K562 (cell line): ENCODE measurements at regions not wholly inside any gene's neighbourhood (a gene's known extent, or its start where the extent isn't known, plus 50 kb on each side); places are given as distances from the start of the nearest gene placed in this dataset.

Experiments
- ATAC-seq: fragments of 200-7000 bp; cut with Tn5 transposase; 3 replicates; pipeline ENCODE4 v1.9.1; 2020; ENCODE audit warnings: moderate library complexity
- BruUV-seq: library from RNA; stranded (reverse); fragments of 400-500 nt; replicated peaks from 2 replicates; lab custom pipeline; 2021; lab: Mats Ljungman, UMichigan
- CTCF ChIA-PET: fragments of 300-600 bp; formaldehyde crosslinking; extraction: SDS; loops from one replicate; lab custom pipeline; 2021; ENCODE audit warnings: low intra/inter-chr PET ratio; lab: Yijun Ruan, JAX
- POLR2A ChIA-PET: fragments of 300-600, 350-650 bp; sonication (Branson Sonifier 250); formaldehyde crosslinking; extraction: SDS; loops from one replicate; lab custom pipeline; 2021; ENCODE audit warnings: antibody characterized with exemption, inconsistent platforms; lab: Yijun Ruan, JAX
- DNase-seq, 4 experiments: peaks; one replicate each; pipeline versions ENCODE4 v3.0.0 to v3.0.0-alpha.2; 2011 to 2018; ENCODE audit warnings: low spot score in 3 of 4, mixed read lengths in 3 of 4; ENCODE audit errors: extremely low read depth in 1 of 4
- FAIRE-seq: peaks from 2 replicates; lab custom pipeline; 2011; peaks lifted over from hg19 to GRCh38; lab: Jason Lieb, UNC
- H2AFZ ChIP-seq: 2 replicates; pipeline ENCODE4 v1.6.0; 2011; ENCODE audit warnings: low read depth, low read length, control low read depth, inconsistent platforms
- H3K27ac ChIP-seq: fragments of 200-600 bp; 3 replicates; pipeline ENCODE4 v1.8.0; 2011; ENCODE audit warnings: low read depth, mild to moderate bottlenecking, control low read depth, inconsistent platforms, low read length, moderate library complexity, mixed read lengths; ENCODE audit errors: extremely low read depth
- H3K27me3 ChIP-seq, 2 experiments: fragments of 300-600 bp in 1 of 2; 2 replicates in 1 of 2; 3 replicates in 1 of 2; pipeline versions ENCODE4 v1.6.0 to v1.8.0; 2011; ENCODE audit warnings: inconsistent platforms in 2 of 2, low read length in 2 of 2, mild to moderate bottlenecking in 1 of 2, mixed read lengths in 1 of 2, moderate library complexity in 1 of 2; ENCODE audit not compliant: control insufficient read depth in 2 of 2, insufficient read depth in 2 of 2
- H3K36me3 ChIP-seq: fragments of 300-600 bp; 3 replicates; pipeline ENCODE4 v1.8.0; 2011; ENCODE audit warnings: mild to moderate bottlenecking, low read length, inconsistent platforms; ENCODE audit not compliant: control insufficient read depth, insufficient read depth
- H3K4me1 ChIP-seq, 2 experiments: fragments of 200-600 bp in 1 of 2; replicated peaks in 1 of 2; 2 replicates in 1 of 2; 3 replicates in 1 of 2; pipeline versions ENCODE4 v1.5.1 to v1.8.0; 2011; ENCODE audit warnings: inconsistent platforms in 2 of 2, low read length in 2 of 2, mild to moderate bottlenecking in 1 of 2, mixed read lengths in 1 of 2, moderate library complexity in 1 of 2; ENCODE audit not compliant: control insufficient read depth in 2 of 2, insufficient read depth in 2 of 2
- H3K4me2 ChIP-seq: 2 replicates; pipeline ENCODE4 v1.6.1; 2011; ENCODE audit warnings: low read length, control low read depth, inconsistent platforms, mixed read lengths; ENCODE audit not compliant: insufficient read depth
- H3K4me3 ChIP-seq: fragments of 200-600 bp; sonication (generic), shearing (Covaris generic); 2 replicates; pipeline ENCODE4 v1.5.1; 2016; ENCODE audit warnings: control low read depth, inconsistent platforms
- H3K79me2 ChIP-seq: fragments of 200-600 bp; 3 replicates; pipeline ENCODE4 v1.8.0; 2011; ENCODE audit warnings: low read length, inconsistent platforms; ENCODE audit not compliant: control insufficient read depth, insufficient read depth
- H3K9ac ChIP-seq, 2 experiments: 2 replicates each; pipeline versions ENCODE4 v1.6.0 to v1.6.1; 2011; ENCODE audit warnings: low read depth in 2 of 2, low read length in 2 of 2, control low read depth in 1 of 2, inconsistent platforms in 1 of 2, mild to moderate bottlenecking in 1 of 2, mixed read lengths in 1 of 2; ENCODE audit not compliant: insufficient read depth in 1 of 2
- H3K9me1 ChIP-seq: one replicate; pipeline ENCODE4 v1.6.0; 2011; ENCODE audit warnings: inconsistent platforms, mild to moderate bottlenecking, low read length, moderate library complexity; ENCODE audit not compliant: control insufficient read depth, insufficient read depth
- H3K9me3 ChIP-seq: replicated peaks from 2 replicates; pipeline ENCODE4 v1.5.1; 2011; ENCODE audit warnings: low read depth, low read length, inconsistent platforms; ENCODE audit not compliant: control insufficient read depth, insufficient read depth
- H4K20me1 ChIP-seq: replicated peaks from 2 replicates; pipeline ENCODE4 v1.6.1; 2011; ENCODE audit warnings: low read length, inconsistent platforms, mixed read lengths; ENCODE audit not compliant: control insufficient read depth, insufficient read depth
- DPF2 ChIP-seq: fragments of 450-650 bp; IDR thresholded peaks from 2 replicates; pipeline ENCODE4 v1.6.1; 2016
- E2F5 ChIP-seq: sonication (generic); formaldehyde crosslinking; IDR thresholded peaks from 2 replicates; pipeline ENCODE4 v1.8.0; 2022; ENCODE audit warnings: mild to moderate bottlenecking, missing genetic modification reagents
- MXD1 ChIP-seq: fragments of 250-450 bp; sonication (Bioruptor Pico); IDR thresholded peaks from 2 replicates; pipeline ENCODE4 v1.8.0; 2021; ENCODE audit warnings: borderline replicate concordance, mild to moderate bottlenecking, moderate library complexity; ENCODE audit not compliant: poor library complexity, severe bottlenecking
- POLR2AphosphoS5 ChIP-seq: IDR thresholded peaks from 2 replicates; pipeline ENCODE4 v1.6.1; 2011; ENCODE audit warnings: mild to moderate bottlenecking, low read depth, low read length, moderate library complexity; ENCODE audit not compliant: control insufficient read depth, insufficient read depth
- PREB ChIP-seq: sonication (generic); formaldehyde crosslinking; IDR thresholded peaks from 2 replicates; pipeline ENCODE4 v1.8.1; 2023; ENCODE audit warnings: mild to moderate bottlenecking, missing genetic modification reagents
- RBM22 ChIP-seq: fragments of 200-400 bp; formaldehyde crosslinking; IDR thresholded peaks from 2 replicates; pipeline ENCODE4 v1.6.1; 2018; ENCODE audit warnings: low read length, low read depth; ENCODE audit not compliant: poor library complexity, severe bottlenecking
- RFX7 ChIP-seq: fragments of 250-450 bp; sonication (Bioruptor Pico); IDR thresholded peaks from 2 replicates; pipeline ENCODE4 v1.5.1; 2021; ENCODE audit warnings: mild to moderate bottlenecking
- RNF2 ChIP-seq: sonication (generic); IDR thresholded peaks from 2 replicates; pipeline ENCODE4 v1.6.1; 2016
- SLC30A9 ChIP-seq: fragments of 250-450 bp; sonication (Bioruptor Pico); IDR thresholded peaks from 2 replicates; pipeline ENCODE4 v1.8.0; 2022; ENCODE audit warnings: mild to moderate bottlenecking, moderate library complexity
- SMAD1 ChIP-seq: fragments of 150-350 bp; IDR thresholded peaks from 2 replicates; pipeline ENCODE4 v1.6.1; 2014; ENCODE audit warnings: low read length, low read depth; ENCODE audit not compliant: partially characterized antibody
- SNRNP70 ChIP-seq: fragments of 200-400 bp; formaldehyde crosslinking; optimal IDR thresholded peaks from 2 replicates; pipeline ENCODE3; 2017; ENCODE audit warnings: low read depth, low read length
- ZNF586 ChIP-seq: fragments of 450-650 bp; formaldehyde crosslinking; conservative IDR thresholded peaks from 2 replicates; pipeline ENCODE4 v1.4.0; 2020; ENCODE audit warnings: mild to moderate bottlenecking, moderate library complexity
- WGBS: fragments of 100-300 bp; shearing (Covaris generic); methylation state at CpG from one replicate; pipeline ENCODE4 v1.1.6; 2016; ENCODE audit warnings: low coverage, mixed read lengths; ENCODE audit not compliant: insufficient coverage; ENCODE audit errors: missing lambda C conversion rate; 5-methylcytosine and 5-hydroxymethylcytosine counted together
- in situ Hi-C: fragments of 300-500 bp; cut with MboI; formaldehyde crosslinking; loops from 4 replicates; pipeline ENCODE4 v1.15.0; 2018; ENCODE audit warnings: inconsistent platforms, mixed read lengths
- intact Hi-C: fragments of 100-400 bp; cut with micrococcal nuclease; formaldehyde crosslinking; loops from 2 replicates; pipeline ENCODE4 v1.14.2; 2022
- TF ChIP-seq, protein P1 (sequence below), 2 experiments: fragments of 450-650 bp; conservative IDR thresholded peaks; 2 replicates each; pipeline ENCODE4 v1.6.1; 2017; ENCODE audit warnings: mild to moderate bottlenecking in 2 of 2, moderate library complexity in 2 of 2

DNA sequence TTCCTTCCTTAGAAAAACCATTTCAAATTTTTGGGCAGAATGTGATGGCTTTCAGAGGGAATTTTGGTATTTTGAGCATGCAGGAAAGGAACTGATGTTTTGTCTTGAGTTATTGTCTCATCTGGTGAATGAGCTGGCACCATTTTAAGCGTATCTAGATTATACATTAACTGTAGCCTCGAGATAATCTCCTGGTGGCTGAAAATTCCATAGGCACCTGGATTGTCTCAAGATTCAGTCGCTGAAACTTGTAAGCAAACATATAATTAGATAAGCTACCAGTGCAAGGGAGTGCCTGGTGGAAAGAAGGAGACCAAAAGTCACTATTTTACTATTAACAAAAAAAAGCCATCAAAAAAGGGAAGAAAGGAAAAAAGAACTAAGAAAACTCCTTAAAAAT is 687.8 kb upstream of the DDX18 start:
- Histone ChIP-seq H3K36me3 (no peaks in the 10 kb centered on the region), H2AFZ (no peak overlapping the region), H3K4me3 (no peak overlapping the region), H3K79me2 (no peaks in the 10 kb centered on the region), H3K27ac (no peak overlapping the region), H3K4me1 (no peaks in the 10 kb centered on the region), H3K9me3 (no peaks in the 10 kb centered on the region), H3K9me1 (no peaks in the 10 kb centered on the region), H4K20me1 (no peaks in the 10 kb centered on the region), H3K9ac (no peak overlapping the region), H3K27me3 (no peaks in the 10 kb centered on the region), H3K4me2 (no peak overlapping the region)
- ATAC-seq (no peak), DNase-seq (no peak), FAIRE-seq (no peak)
- BruUV-seq, result no TSS peak
- CTCF ChIA-PET, result no interaction called here
- in situ Hi-C loops (no loop called here), intact Hi-C loops (no loop called here)
- TF ChIP-seq E2F5 (CRISPR knock-in tag) (no peak), SLC30A9 (CRISPR knock-in tag) (no peak), DPF2 (no peak), RNF2 (no peak), SNRNP70 (no peak), RFX7 (CRISPR knock-in tag) (no peak), RBM22 (no peak), POLR2AphosphoS5 (no peak), PREB (no peak), ZNF586 (CRISPR knock-in tag) (no peak), SMAD1 (no peak), MXD1 (no peak)
- TF ChIP-seq, protein P1, sequence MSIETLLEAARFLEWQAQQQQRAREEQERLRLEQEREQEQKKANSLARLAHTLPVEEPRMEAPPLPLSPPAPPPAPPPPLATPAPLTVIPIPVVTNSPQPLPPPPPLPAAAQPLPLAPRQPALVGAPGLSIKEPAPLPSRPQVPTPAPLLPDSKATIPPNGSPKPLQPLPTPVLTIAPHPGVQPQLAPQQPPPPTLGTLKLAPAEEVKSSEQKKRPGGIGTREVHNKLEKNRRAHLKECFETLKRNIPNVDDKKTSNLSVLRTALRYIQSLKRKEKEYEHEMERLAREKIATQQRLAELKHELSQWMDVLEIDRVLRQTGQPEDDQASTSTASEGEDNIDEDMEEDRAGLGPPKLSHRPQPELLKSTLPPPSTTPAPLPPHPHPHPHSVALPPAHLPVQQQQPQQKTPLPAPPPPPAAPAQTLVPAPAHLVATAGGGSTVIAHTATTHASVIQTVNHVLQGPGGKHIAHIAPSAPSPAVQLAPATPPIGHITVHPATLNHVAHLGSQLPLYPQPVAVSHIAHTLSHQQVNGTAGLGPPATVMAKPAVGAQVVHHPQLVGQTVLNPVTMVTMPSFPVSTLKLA (conservative IDR thresholded peaks at IDR 0.05), result no peak
- POLR2A ChIA-PET, result no interaction called here
- WGBS, result 0% methylated on average over 3 of the region's 3 CpGs
